Gastrocnemius medialis (tissue), 4 donors: ENCODE measurements at regions not wholly inside any gene's neighbourhood (a gene's known extent, or its start where the extent isn't known, plus 50 kb on each side); places are given as distances from the start of the nearest gene placed in this dataset.

Experiments used
- POLR2A ChIP-seq, 2 donors: fragments of 450-650 bp; IDR thresholded peaks; one replicate each; pipeline ENCODE4 v1.6.1; 2017; ENCODE audit warnings: antibody characterized with exemption in 2 of 2, mild to moderate bottlenecking in 2 of 2, moderate library complexity in 2 of 2
- TF ChIP-seq, protein P1 (sequence below), 5 experiments: fragments of 450-650 bp in 3 of 5; fragments of 200-600 bp in 2 of 5; sonication (generic) in 2 of 5; IDR thresholded peaks in 4 of 5; conservative IDR thresholded peaks in 1 of 5; 1 replicate in 4 of 5; 2 replicates in 1 of 5; pipeline ENCODE4 v1.5.1; 2016 to 2019; ENCODE audit warnings: antibody characterized with exemption in 5 of 5, mild to moderate bottlenecking in 3 of 5, moderate library complexity in 3 of 5

DNA sequence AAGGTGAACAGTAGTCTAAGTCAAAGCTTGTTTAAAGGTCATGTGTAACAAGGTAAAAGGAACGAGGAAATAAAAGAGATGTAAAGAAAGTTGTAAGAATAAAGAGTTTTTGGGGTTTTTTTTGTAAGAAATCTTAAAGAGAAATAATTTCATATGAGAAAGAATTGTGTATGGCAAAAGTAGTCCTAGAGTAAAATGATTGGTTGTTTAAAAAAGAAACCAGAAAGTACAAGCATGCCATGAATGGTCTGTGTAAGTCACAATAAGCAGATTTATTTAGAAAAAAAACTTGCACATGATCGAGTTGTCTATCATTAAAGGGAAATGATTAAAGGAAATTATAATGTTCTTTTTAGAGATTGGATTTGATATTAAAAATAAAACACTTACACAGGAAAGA lies 172.6 kb upstream of the TUSC1 start:
- TF ChIP-seq, protein P1, sequence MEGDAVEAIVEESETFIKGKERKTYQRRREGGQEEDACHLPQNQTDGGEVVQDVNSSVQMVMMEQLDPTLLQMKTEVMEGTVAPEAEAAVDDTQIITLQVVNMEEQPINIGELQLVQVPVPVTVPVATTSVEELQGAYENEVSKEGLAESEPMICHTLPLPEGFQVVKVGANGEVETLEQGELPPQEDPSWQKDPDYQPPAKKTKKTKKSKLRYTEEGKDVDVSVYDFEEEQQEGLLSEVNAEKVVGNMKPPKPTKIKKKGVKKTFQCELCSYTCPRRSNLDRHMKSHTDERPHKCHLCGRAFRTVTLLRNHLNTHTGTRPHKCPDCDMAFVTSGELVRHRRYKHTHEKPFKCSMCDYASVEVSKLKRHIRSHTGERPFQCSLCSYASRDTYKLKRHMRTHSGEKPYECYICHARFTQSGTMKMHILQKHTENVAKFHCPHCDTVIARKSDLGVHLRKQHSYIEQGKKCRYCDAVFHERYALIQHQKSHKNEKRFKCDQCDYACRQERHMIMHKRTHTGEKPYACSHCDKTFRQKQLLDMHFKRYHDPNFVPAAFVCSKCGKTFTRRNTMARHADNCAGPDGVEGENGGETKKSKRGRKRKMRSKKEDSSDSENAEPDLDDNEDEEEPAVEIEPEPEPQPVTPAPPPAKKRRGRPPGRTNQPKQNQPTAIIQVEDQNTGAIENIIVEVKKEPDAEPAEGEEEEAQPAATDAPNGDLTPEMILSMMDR (IDR thresholded peaks at IDR 0.05 in 4 of 5, conservative IDR thresholded peaks at IDR 0.05 in 1 of 5), result no peak
- no peak for TF ChIP-seq POLR2A (IDR thresholded peaks at IDR 0.05)
